ENCODE measurements at regions not wholly inside any gene's neighbourhood (a gene's known extent, or its start where the extent isn't known, plus 50 kb on each side); places are given as distances from the start of the nearest gene placed in this dataset.

- TF ChIP-seq SIN3A (IDR thresholded peaks at IDR 0.05; ENCODE audit: borderline replicate concordance, insufficient read depth, low read depth, low read length) (no peak), CTCF (IDR thresholded peaks at IDR 0.05) (no peak), POLR2AphosphoS5 (IDR thresholded peaks at IDR 0.05; ENCODE audit: low read depth, low read length) (no peak), REST (IDR thresholded peaks at IDR 0.05; ENCODE audit: insufficient read depth in 1 of 2, low read depth in 2 of 2, low read length in 1 of 2) (no peak)
These were observed 172.7 kb upstream of the HCCS start for GRCh38 chrX:10938365-10938923.

Measured in Panc1 (cell line).